Stimulated activated CD4-positive, alpha-beta T cell treated with anti-CD3 and anti-CD28 coated beads, TNF-alpha, amount 100 ng/mL, for 24 hours (primary cell): ENCODE measurements at regions not wholly inside any gene's neighbourhood (a gene's known extent, or its start where the extent isn't known, plus 50 kb on each side); places are given as distances from the start of the nearest gene placed in this dataset.

ENCODE experiments used
- DNase-seq, 3 experiments: peaks; one replicate each; pipeline ENCODE4 v3.0.0-alpha.2; 2020; ENCODE audit warnings: low read depth in 3 of 3

DNA sequence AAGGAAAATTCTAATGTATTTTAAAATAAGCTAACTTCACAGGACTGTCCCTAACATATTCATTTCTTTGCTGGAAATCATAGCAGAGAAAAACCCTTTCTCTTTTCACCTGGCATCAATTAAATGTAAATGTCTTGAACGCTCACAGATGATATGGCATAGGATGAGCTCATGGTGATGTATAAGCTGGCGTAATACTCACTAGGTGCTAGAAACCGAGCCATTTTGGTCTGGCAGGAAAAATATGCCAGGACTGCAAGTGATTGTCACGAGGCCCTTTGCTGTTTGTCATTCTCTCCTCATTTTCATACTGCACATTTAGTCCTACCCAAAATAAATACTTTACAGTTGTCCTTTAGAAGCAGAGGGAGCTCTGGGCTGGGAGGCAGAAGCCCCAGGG lies 222.7 kb upstream of the LNX1 start:
- DNase-seq: no peak

DNA sequence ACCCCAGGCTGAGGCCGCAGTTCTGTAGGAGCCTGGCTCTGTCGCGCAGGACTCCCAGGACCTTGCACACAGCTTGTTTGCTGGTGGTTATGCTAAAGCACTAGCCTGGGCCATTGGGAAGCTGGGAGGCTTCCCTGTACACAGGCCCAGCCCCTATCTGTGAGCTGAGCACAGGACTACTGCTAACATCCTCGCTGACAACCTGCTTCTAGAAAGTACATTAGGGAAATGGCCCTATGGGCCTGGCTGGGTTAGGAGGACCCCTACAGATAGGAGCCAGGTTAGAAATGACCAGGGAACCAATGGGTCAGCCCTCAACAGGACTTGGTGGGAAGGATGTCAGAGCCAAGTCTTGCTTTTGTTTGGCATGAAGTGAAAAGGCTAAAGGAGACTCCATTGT lies 219.4 kb upstream of the LNX1 start:
- DNase-seq: no peak

DNA sequence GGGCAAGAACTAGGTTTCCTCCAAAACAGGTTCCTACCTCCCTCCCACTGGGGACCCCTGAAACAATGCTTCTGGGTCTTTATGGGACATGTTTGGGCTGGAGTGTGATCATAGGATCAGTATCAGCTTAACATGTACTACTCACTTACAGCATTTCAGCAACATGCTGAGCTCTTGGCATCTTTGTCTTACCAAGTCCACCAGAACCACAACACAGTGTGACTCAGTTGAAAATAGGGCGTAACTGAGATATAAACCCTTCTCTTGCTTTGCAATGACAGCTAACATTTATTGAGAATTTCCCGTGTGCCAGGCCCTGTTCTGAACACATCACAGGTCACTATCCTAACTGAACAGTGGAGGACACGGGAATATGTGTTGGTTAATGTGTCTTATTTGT lies 218.5 kb upstream of the LNX1 start:
- DNase-seq: no peak

DNA sequence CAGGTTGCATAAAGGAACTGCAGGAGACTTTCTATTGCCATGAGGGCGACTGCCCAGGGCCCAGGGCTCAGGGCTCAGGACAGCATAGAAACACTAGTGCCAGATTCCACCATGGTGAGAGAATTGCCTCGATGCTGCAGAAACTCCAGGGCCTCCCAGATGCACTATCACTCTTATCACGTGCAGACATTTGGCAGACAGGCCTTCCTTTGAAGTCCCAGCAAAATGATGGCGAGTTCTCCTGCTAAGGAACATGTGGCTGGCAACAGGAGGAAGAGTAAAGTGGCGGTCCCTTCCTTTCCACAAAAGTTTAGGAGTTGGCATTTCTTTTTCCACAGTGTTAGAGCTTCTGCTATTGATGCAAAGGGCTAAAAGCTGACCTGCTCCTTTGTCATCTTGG lies 214.0 kb upstream of the LNX1 start:
- DNase-seq: no peak

DNA sequence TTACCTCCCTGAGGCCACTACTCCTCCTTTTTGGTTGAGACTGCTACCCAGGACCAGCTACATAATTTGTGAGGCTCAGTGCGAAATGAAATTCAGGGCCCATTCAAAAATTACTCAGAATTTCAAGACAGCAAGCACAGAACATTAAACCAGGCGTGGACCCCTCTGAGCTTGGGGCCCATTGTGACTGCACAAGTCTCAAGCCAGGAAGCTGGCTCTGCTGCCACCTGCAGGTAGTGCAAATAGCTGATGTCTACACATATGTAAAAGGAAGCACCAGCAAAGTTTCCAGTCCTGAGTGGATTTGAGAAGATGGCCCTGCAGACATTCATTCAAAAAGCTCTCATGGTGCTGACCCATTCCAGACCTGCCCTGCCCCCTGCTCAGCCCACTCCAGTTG lies 213.4 kb upstream of the LNX1 start:
- DNase-seq: peak in 1 of 3 experiments; percentile 9

DNA sequence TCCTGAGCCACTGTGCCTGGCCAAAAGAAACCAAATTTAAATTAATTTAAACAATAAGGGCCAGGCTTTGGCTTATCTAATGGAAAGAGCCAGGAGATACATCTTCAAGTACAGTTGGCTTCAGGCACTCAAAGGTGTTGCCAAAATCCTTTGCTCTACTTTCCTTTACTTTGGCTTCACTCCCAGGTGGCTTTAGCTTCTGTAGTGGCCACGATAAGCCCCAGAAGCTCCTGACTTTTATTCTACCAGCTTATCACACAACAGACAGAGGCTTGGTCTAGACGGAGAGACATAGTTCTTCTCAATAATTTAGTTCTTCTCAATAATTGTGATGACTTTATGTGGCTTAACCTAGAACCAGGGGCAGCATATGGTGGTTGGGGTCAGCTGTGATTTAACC lies 211.2 kb upstream of the LNX1 start:
- DNase-seq: no peak

DNA sequence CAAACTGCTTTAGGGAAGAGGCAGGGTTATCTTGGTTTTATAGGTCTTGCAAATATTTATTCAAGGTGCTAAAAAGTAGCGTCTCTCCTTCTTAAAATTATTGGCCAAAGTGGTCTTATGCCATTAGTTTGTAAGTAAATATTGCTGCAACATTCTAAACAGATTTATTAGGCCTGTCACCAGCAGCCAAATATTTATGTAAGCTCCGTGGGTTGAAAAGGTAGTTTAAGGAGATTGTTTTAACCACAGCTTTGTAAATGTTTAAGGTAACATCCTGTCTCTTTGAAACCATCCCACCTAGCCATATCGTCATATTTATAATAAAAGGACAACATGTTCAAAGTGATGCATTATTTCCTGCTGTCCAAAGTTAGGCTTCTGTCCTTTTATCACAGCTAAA lies 210.1 kb upstream of the LNX1 start:
- no peak for DNase-seq

DNA sequence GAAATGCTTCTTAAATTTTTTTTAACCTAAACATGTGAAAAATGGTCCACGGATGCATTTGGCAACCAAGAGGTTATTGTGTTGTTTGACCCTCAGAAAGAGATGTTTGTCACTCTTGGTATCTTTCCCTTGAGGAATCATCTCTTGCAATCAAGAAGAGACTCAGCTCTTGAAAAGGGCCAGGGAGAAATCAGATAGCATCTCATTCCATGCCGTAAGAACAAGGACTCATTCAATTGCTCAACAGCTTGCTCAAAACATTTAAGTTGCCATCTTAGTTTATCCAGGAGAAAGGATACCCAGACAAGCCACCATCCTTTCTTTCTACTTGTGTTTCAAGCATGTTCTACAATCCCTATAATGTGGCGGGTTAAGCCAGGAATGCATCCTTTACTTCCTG lies 209.5 kb upstream of the LNX1 start:
- DNase-seq: no peak

DNA sequence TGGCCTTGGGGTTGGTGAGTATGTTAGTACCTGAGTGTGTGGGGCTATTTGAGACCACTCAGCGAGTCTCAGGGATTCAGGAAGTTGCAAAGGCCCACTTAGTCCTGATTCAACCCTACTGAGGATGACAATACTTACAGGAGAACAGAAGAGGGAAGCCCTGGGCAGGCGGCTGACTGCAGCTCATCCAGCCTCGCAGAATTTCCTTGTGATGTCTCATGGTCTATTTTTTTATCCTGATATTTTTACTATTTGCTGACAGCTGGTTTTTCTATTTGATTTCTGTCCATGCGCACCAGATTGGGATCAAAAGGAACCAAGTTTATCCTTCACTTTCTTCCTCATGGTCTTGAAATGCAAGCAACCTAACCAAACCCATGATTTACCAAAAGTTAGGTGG lies 201.8 kb upstream of the LNX1 start:
- no peak for DNase-seq

DNA sequence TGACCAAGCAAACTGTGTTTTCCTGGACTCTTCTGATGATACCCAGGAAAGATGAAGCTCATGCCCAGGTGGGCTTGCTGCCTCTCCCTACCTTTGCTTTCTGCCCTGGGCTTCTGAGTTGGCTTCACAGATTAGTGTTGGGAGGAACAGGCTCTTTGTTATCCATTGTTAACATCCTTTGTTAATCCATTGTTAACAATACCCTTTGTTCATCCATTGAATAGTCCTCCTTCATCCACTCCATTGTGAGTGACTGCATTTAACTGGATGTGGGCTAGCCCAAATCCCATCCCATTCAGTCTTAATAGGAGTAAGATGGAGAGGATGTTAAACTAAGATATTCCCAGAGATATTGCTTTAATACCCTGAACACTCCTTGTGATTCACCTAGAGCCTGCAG lies 199.0 kb upstream of the LNX1 start:
- no peak for DNase-seq

DNA sequence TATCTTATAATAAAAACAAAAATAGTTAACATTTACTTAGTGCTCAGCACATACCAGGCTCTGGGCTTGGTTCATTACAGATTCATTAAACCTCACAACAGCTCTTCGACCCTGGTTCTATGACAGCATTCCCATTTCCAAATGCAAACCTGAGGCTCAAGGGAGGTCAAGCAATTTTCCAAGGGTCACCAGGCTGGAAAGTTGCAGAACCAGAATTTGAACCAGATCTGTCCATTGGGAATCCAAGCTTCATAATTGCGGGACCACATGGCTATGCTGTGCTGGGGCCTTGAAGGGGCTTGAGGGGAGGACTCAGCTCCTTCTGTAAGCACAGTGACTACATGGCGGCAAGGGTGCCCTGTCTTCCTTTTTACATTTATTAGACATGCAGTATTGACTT lies 197.3 kb upstream of the LNX1 start:
- DNase-seq: no peak

DNA sequence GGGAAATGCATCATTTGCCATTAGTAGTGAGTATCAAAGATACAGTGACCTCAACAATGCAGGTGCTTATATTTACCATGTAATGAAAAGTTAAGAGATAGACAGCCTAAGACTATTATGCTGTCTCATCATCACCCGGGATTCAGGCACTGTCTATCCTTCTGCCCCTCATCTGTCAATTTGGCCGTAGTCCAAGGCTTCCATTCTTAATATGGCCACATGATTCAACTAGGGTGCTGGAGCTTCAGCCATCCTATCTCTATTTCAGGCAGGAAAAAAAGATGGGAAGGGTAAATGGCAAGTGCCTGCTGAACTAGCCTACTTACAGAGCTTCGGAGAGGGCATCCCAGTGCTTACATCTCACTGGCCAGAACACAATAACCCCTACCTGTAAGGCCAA lies 196.7 kb upstream of the LNX1 start:
- DNase-seq: no peak

DNA sequence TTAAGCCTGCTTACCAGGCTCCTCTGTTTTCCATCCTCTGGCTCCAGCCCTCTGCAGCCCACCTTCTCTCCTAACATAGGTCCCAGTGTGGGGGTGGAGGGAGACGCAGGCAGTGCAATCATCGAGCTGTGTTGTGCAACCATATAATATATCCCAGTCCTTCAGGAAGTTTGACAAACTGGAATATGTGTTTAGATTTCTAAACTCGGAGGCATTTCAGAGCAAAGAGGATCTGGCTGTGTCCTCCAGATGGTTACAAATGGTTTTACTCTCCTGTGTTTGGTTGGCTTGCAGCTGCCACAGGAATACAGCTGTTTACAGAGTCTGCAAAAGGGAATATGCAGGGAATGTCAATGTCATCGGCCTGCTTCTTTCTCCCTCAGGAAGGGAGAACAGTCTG lies 195.3 kb upstream of the LNX1 start:
- DNase-seq: no peak

DNA sequence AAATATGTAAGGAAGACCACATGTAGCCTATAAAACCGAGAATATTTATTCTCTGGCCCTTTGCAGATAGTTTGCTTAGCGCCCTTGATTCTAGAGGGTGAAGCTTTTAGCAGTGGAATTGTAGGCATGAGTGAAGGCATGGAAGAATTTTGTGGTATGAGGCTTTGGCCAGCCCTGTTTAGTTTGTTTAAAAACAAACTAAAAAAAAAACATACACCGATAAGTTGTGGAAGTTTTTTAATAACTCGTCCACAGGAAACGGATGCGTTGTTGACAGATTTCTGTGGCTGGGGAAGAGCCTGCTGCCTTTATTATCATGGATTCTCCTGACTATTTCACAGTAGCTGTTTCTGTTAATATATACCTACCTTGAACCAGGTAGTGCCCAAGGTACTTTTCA lies 194.7 kb upstream of the LNX1 start:
- DNase-seq: no peak

DNA sequence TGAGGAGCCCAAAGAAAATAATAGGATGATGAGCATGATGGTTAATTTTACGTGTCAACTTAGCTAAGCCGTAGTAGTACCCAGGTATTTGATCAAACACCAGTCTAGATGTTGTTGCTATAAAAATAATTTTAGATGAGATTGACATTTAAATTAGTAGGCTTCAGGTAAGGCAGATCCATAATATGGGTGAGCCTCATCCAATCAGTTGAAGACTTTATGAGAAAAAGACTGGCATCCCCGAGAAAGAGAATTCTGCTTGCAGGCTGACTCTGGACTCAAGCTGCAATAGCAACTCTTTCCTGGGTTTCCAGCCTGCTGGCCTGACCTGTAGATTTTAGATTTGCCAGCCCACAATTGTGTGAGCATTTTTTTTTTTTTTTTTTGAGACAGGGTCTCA lies 192.8 kb upstream of the LNX1 start:
- no peak for DNase-seq

DNA sequence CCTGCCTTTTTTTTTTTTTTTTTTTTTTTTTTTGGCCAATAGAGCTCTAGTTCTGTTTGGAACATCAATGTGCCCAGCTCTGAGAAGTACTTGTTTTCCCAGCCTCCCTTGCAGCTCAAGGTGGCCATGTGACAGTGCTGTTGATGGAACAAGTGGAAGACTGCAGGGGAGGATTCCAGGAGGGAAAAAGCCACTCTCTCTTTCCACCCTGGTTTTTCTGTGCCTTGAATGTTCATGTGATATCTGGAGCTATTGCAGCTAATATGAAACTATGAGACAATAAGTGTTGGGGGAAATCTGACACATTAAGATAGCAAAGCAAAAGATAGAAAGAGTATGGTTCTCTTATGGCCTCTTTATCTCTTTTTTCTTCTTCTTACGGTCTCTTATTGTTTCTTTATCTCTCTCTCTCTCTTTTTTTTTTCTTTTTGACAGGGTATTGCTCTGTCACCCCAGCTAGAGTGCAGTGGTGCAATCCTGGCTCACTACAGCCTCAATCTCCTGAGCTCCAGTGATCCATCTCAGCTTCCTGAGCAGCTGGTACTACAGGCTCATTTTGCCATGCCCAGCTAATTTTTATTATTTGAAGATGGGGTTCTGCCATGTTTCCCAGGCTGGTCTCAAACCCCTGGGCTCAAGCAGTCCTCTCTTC lies 192.0 kb upstream of the LNX1 start:
- DNase-seq: no peak

DNA sequence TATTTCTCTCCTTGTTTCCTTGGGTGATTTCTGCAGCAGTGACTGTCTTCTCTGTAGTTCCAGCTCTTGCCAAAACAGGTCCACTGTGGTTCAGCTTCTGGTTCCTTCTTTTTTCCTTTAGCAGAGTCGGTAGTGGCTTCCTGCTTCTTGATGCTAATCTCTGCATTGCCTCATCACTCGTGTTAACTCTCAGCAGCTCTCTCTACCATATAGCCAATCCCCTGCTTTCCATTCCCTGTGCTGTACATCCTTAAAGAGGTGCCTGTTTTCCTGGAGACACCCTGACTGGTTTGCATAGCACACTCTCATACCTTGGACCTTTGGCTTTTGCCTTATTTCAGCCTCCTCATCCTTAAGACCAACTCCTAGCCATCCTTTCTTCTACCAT lies 191.2 kb upstream of the LNX1 start:
- DNase-seq: no peak

DNA sequence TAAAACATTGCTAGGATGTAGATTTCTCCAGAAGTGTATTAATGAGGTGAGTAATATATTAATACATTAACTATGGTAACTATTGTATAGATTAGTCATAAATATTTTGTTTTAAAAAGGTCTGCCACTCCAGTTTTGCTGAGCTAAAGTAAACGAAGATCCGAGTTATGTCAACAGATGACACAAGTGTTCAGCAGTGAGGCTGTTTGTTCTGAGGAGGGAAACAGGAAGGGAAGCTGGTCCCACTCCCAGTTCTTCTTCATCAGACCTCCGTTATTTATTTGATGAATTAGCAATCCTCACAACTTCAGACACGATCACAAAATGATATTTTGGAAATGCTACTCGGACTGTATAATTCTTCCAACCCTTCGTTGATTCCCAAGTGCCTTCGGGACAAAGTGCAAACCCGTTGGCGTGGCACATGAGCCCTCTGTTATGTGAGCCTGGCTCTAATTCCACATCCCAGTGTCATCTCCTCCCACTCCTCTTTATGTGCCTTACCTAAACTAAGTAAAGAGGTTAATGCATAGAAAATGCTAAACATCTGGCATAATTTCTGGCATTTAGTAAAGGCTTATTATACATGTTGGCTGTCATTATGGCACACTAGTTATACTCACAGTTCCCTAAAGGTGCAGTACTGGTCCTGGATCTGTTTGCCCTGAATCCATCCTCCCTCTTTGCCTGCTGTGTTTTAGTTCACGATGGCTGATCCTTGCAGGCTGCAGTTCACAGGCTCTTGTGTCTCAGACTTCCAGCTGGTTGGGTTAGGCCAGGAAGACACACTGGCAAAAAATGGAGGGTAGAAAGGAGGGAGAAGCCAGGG lies 190.6 kb upstream of the LNX1 start:
- DNase-seq: no peak

DNA sequence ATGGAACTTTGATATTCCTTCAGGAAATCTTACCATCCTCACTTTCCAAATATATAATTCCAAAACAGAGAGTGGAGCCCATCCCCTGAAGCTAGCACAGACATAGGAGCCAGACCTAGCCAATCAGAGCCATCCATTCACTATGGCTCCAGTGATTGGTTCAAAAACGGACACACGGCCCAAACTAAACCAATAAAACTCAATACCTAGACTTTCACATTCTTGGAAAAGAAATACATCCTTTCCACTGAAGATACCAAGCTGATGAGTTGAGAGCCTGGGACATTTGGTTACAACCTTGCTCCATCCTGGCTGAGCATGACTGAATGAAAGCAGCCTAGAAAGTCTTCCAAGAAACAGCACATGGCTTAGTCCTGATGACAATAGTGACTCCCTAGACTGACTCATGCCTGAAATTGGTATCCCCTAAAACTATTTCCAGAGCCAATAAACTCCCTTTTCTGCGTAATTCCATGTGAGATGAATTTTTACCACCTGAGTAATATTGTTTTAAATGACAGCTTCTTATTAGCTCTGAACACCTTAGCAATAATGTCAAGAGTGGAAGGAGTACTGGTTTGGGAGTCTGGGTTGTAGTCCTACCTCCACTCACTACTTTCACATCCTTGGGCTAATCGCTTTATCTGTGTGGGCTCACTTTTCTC lies 189.6 kb upstream of the LNX1 start:
- DNase-seq: no peak

DNA sequence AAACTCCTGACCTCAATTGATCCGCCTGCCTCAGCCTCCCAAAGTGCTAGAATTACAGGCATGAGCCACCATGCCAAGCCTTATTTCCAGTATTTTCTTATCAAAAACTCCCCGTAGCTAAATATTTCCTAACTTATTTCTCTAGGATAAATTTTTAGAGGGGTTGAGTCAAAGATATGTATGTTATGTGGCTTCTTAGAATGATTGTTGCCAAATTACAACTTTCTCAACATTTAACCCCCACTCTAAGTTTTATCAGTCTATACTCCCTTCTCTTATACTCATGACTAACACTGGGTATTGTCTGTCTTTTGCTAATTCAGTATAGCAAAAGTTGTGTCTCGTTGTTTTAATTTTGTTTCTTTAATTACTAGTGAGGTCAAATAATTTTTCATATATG lies 187.7 kb upstream of the LNX1 start:
- DNase-seq: no peak

DNA sequence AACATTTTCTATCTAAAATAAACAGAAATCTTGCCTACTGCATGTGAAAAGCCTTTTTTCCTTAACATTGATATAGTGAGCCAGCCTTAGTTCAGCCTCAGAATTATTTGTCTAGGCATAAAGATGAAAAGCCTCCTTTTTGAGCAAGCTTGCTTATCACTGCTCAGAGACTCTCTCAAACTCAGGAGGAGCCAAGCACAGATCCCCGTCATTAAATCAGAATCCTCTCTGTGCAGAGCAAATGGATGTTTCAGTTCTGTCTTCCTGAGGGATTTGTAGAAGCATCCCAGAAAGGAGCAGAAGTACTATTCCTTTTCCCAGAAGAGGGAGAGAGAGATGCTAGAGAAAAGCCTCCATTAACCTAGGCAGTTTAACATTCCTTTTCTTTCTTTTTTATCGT lies 186.9 kb upstream of the LNX1 start:
- no peak for DNase-seq

DNA sequence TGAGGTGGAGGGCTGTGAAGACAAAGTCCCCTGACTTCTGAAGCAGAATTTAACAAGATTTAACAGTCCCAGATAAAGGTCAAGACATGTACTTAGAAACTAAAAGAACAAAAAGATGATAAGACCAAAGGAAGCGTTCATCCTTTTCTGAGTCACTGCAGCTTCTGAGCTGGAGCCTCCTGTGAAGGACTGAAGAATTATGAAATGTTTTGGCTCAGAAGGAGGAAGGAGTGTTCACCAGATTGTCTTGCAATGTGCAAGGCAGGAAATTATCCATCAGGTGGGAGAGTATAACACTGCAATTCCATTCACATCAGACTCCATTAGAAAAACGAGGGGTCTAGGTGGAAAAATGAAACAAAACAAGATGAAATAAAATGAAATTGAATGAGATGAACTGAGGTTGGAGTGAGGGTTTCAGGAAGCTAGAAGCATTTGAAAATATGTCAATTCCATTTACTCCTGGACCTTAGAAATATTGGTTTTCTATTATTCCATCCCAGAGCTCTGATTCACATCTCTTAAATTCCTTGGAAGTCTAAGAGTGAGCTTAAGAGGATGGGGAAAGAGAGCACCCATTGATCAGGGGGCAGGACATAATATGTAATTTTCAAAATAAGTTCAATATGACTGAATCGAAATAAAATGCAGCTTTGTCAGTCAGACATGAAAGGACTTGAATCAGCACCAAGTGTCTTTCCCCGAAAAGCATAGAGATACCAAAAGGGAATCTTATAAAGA lies 186.1 kb upstream of the LNX1 start:
- DNase-seq: no peak

DNA sequence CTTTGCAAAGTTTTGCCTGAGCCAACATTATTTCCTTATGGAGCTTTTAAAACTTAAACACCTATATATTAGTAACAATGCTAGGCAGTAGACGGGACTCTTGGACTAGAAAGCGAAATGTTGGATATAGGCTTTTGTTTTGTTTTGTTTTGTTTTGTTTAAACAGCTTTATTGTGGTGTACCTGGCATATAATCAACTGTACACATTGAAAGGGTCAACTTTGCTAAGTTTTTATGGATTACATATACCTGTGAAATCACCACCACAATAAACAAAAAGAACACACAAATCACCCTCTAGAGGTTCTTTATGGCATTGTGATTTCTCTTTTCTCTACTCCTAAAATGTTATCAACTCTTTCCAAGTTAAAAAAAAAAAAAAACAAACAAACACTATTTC lies 184.9 kb upstream of the LNX1 start:
- DNase-seq: no peak
